OCI-LY3 (cell line): ENCODE measurements at regions not wholly inside any gene's neighbourhood (a gene's known extent, or its start where the extent isn't known, plus 50 kb on each side); places are given as distances from the start of the nearest gene placed in this dataset.

ENCODE experiments used
- CTCF ChIP-seq: fragments of 200-600, 300-600 bp; sonication (generic); IDR thresholded peaks from 2 replicates; pipeline ENCODE4 v1.5.1; 2014; ENCODE audit warnings: antibody characterized with exemption, low read length, low read depth
- EZH2phosphoT487 ChIP-seq: fragments of 200-600 bp; shearing (Covaris generic); IDR thresholded peaks from 2 replicates; pipeline ENCODE4 v1.6.1; 2018; ENCODE audit warnings: antibody characterized with exemption, mixed run types, low read depth

DNA sequence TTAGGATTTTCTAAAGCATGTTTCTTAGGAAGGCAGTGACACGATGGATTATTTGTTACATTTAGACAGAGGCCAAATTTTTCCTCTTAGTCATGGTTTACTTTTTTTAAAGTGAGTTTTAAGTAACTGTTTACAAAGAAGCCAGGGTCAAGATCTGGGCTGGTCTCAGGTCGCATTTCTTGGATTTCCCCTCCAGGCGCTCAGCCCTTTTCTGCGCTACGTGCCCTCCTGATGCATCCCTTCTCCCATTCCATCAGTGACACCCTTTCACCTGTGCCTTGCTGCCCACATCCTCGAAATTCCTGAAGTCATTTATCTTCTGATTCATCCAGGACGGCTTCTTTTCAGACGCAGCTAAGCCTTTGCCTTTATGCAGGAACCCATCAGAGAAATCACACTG lies 330.3 kb downstream of the IRX1 start:
- TF ChIP-seq CTCF (no peak), EZH2phosphoT487 (no peak)
